ENCODE measurements at regions not wholly inside any gene's neighbourhood (a gene's known extent, or its start where the extent isn't known, plus 50 kb on each side); places are given as distances from the start of the nearest gene placed in this dataset.

GRCh38 chr1:232464325-232464724 lies 165.6 kb downstream of the SIPA1L2 start:
- Mint-ChIP-seq H3K27me3 (no peaks in the 10 kb centered on the region), H3K27ac (no peak overlapping the region), H3K4me1 (peaks cover 5% of the 10 kb centered on the region), H3K36me3 (peaks cover 3% of the 10 kb centered on the region), H3K9me3 (no peaks in the 10 kb centered on the region), H3K4me3 (no peak overlapping the region)
- no peak for DNase-seq

GRCh38 chr1:232463225-232463624 lies 166.7 kb downstream of the SIPA1L2 start:
- H3K36me3 Mint-ChIP-seq = peaks cover 3% of the 10 kb centered on the region
- H3K4me3 Mint-ChIP-seq = no peak overlapping the region
- no peaks in the 10 kb centered on the region for H3K27me3 Mint-ChIP-seq
- no peak for DNase-seq
- H3K4me1 Mint-ChIP-seq = peaks cover 5% of the 10 kb centered on the region
- no peak overlapping the region for H3K27ac Mint-ChIP-seq
- no peaks in the 10 kb centered on the region for H3K9me3 Mint-ChIP-seq

DNA sequence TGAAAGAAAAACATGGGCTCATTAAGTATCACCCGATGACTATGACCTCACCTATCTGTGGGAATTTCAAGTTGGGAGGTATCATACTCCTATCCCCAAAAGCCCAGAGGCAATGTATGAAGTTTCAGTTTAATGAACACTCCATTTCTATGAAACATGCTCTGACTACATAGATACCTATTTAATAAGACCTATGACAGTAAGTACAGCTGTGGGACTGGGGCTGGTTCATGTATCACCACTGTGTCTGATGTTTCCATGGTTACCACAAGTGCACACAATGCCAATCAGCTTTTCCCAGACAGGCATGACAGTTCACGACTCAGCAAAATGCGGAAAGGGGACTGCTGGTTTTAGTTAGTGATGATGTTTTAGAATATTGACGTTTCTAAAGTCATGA lies 167.7 kb downstream of the SIPA1L2 start:
- Mint-ChIP-seq H3K4me3 (no peak overlapping the region), H3K9me3 (no peaks in the 10 kb centered on the region), H3K27me3 (no peaks in the 10 kb centered on the region), H3K4me1 (peaks cover under 1% of the 10 kb centered on the region), H3K27ac (no peak overlapping the region), H3K36me3 (peaks cover 3% of the 10 kb centered on the region)
- DNase-seq = no peak

- Mint-ChIP-seq H3K27me3 (no peaks in the 10 kb centered on the region), H3K9me3 (no peaks in the 10 kb centered on the region), H3K27ac (no peak overlapping the region), H3K4me1 (no peaks in the 10 kb centered on the region), H3K36me3 (no peaks in the 10 kb centered on the region), H3K4me3 (no peak overlapping the region)
- DNase-seq = no peak
Observed at GRCh38 chr1:232459826-232460225, 170.1 kb downstream of the SIPA1L2 start.

GRCh38 chr1:232459087-232459486 lies 170.8 kb downstream of the SIPA1L2 start:
- Mint-ChIP-seq H3K27ac (no peak overlapping the region), H3K4me3 (no peak overlapping the region), H3K27me3 (no peaks in the 10 kb centered on the region), H3K9me3 (no peaks in the 10 kb centered on the region), H3K36me3 (no peaks in the 10 kb centered on the region), H3K4me1 (no peaks in the 10 kb centered on the region)
- DNase-seq = no peak

DNA sequence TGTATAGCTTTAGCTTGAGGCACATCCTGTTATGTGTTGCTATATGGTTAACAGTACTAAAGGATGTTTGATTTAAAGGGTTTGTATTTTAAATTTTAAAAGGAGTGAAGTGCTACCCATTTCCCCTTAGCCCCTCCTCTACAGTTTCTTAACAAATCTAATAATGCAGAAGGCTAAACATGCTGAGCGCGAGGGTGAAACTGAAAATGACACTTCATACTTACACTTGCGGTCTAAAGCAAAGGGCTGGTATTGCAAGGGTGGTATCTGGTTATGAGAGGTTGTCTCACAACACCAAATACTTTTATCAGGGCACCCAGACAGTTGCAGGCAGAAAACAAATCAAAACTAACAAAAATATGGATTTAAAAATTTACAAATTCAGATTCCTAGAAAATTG lies 172.3 kb downstream of the SIPA1L2 start:
- no peak overlapping the region for H3K4me3 Mint-ChIP-seq
- H3K27me3 Mint-ChIP-seq = no peaks in the 10 kb centered on the region
- H3K27ac Mint-ChIP-seq = no peak overlapping the region
- no peaks in the 10 kb centered on the region for H3K9me3 Mint-ChIP-seq
- H3K36me3 Mint-ChIP-seq = no peaks in the 10 kb centered on the region
- DNase-seq = no peak
- H3K4me1 Mint-ChIP-seq = no peaks in the 10 kb centered on the region

DNA sequence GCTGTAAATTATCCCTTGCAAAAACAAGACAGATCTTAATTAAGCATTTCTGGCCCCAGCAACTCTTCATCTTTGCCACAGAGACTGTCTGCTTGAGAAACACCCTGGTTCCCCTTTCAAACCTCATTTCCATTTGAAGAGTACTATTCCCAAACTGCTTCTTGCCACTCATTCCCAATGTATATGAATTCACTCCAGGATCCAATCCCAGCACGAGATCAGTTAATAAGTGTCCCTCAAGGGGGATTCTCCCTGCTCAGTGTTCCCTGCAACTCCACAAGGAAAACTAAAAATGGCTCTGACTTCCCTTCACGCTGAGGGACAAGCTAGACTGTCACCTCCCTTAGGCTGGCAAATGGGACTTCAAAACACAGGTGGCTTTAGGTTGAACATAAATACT lies 173.2 kb downstream of the SIPA1L2 start:
- DNase-seq = no peak
- H3K4me1 Mint-ChIP-seq = no peaks in the 10 kb centered on the region
- no peaks in the 10 kb centered on the region for H3K27me3 Mint-ChIP-seq
- no peaks in the 10 kb centered on the region for H3K36me3 Mint-ChIP-seq
- no peak overlapping the region for H3K4me3 Mint-ChIP-seq
- no peaks in the 10 kb centered on the region for H3K9me3 Mint-ChIP-seq
- H3K27ac Mint-ChIP-seq = no peak overlapping the region

DNA sequence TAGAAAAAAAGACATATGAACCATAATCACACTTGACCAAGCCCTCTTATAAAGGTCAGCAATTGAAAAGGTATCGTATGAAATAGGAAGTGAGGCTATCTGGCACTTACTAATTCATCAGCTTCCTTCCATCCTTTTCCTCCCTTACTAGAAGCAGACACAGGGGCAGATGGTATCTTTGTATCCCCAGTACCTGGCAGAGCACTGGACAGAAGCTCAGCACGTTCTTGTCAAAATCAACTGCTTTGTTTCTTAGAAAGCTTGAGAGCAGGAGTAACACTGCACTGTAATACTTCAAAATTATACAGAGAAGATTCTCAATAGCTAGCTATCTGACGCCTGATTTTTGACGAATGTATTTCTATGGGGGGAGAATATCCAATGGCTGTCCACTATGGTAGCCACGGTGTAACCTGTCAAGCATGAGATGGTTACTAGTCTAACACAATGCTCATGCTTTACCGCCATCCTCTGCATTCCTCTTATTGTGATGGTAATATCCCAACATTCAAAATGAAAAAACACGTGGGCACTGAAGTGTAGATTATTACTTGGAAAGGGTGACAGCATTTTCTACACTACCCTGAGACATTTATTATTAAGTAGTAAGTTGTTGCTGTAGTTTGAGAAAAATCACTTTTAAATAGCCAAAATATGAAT lies 175.6 kb downstream of the SIPA1L2 start:
- Mint-ChIP-seq H3K9me3 (no peaks in the 10 kb centered on the region), H3K27me3 (no peaks in the 10 kb centered on the region), H3K4me1 (no peaks in the 10 kb centered on the region), H3K36me3 (no peaks in the 10 kb centered on the region), H3K4me3 (no peak overlapping the region), H3K27ac (no peak overlapping the region)
- no peak for DNase-seq

GRCh38 chr1:232452736-232453440 lies 177.0 kb downstream of the SIPA1L2 start:
- H3K27me3 Mint-ChIP-seq = no peaks in the 10 kb centered on the region
- DNase-seq = no peak
- no peak overlapping the region for H3K4me3 Mint-ChIP-seq
- H3K36me3 Mint-ChIP-seq = no peaks in the 10 kb centered on the region
- H3K4me1 Mint-ChIP-seq = no peaks in the 10 kb centered on the region
- H3K27ac Mint-ChIP-seq = no peak overlapping the region
- H3K9me3 Mint-ChIP-seq = no peaks in the 10 kb centered on the region

GRCh38 chr1:232452117-232452516 lies 177.8 kb downstream of the SIPA1L2 start:
- no peak overlapping the region for H3K4me3 Mint-ChIP-seq
- H3K4me1 Mint-ChIP-seq = no peaks in the 10 kb centered on the region
- H3K27ac Mint-ChIP-seq = no peak overlapping the region
- no peaks in the 10 kb centered on the region for H3K9me3 Mint-ChIP-seq
- DNase-seq = no peak
- H3K36me3 Mint-ChIP-seq = no peaks in the 10 kb centered on the region
- H3K27me3 Mint-ChIP-seq = no peaks in the 10 kb centered on the region

DNA sequence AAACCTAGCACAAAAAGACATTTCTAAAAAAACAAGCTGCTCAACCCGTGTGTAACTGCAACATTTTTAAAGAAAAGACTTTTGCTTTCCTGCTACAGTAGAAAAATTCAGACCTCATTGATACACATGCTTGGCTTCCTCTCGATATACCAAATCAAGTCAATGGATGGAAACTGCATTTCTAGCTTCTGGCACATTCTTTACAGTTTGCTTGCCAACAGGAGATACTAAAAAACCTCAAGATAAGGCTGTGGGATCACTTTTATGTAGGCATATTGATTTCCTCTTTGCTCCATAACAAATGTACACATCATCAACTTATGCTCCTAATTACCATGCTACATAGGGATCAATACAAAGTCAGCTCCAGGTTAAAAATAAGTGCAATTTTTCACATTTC lies 178.4 kb downstream of the SIPA1L2 start:
- DNase-seq = no peak
- H3K9me3 Mint-ChIP-seq = no peaks in the 10 kb centered on the region
- no peak overlapping the region for H3K27ac Mint-ChIP-seq
- no peak overlapping the region for H3K4me3 Mint-ChIP-seq
- no peaks in the 10 kb centered on the region for H3K4me1 Mint-ChIP-seq
- no peaks in the 10 kb centered on the region for H3K36me3 Mint-ChIP-seq
- no peaks in the 10 kb centered on the region for H3K27me3 Mint-ChIP-seq

DNA sequence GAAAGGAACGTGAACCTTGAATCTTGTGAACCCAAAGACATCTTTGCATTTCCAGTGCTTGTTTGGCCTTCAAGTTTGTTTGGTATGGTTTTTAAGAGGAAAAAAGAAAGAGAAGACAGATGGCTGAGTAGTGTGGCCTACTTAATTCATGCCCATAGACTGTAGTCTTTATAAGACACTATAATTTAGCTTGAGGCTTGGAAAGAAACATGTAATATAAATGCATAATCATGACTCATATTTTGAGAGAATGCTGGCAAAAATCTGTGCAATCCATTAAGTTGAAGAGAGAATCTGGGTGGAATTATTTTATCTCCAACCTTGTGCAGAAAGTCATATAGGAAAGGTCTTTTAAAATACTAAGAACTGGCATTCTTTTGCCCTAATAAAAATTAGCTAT lies 179.3 kb downstream of the SIPA1L2 start:
- Mint-ChIP-seq H3K9me3 (no peaks in the 10 kb centered on the region), H3K36me3 (no peaks in the 10 kb centered on the region), H3K4me3 (no peak overlapping the region), H3K27ac (no peak overlapping the region), H3K4me1 (no peaks in the 10 kb centered on the region), H3K27me3 (no peaks in the 10 kb centered on the region)
- DNase-seq = no peak

DNA sequence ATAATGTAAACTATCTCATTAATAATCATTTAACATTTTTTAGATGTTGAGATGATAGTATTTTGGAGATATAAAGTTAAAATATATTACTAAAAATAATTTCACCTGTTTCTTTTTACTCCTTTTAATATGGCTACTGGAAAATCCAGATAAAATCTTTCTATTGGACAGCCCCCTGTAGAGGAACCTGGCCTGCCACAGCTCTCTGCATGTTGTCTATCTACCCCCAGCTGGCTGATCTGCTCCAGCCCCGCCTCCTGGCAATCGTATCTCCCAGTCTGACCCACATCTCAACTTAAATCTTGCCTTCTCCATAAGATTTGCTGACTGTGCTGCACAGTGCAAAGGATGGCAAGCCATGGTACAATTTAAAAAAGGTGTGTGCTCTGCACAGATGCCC lies 182.8 kb downstream of the SIPA1L2 start:
- Mint-ChIP-seq H3K27ac (no peak overlapping the region), H3K4me1 (no peaks in the 10 kb centered on the region), H3K27me3 (no peaks in the 10 kb centered on the region)

GRCh38 chr1:232445361-232446106 lies 184.4 kb downstream of the SIPA1L2 start:
- H3K27ac Mint-ChIP-seq = no peak overlapping the region
- DNase-seq = no peak
- no peaks in the 10 kb centered on the region for H3K9me3 Mint-ChIP-seq
- no peaks in the 10 kb centered on the region for H3K36me3 Mint-ChIP-seq
- peaks cover 1% of the 10 kb centered on the region for H3K4me1 Mint-ChIP-seq
- no peak overlapping the region for H3K4me3 Mint-ChIP-seq
- H3K27me3 Mint-ChIP-seq = no peaks in the 10 kb centered on the region

More for the DNA sequence above, 182.8 kb downstream of the SIPA1L2 start:
- Mint-ChIP-seq H3K9me3 (no peaks in the 10 kb centered on the region), H3K4me3 (no peak overlapping the region), H3K36me3 (no peaks in the 10 kb centered on the region)
- no peak for DNase-seq

DNA sequence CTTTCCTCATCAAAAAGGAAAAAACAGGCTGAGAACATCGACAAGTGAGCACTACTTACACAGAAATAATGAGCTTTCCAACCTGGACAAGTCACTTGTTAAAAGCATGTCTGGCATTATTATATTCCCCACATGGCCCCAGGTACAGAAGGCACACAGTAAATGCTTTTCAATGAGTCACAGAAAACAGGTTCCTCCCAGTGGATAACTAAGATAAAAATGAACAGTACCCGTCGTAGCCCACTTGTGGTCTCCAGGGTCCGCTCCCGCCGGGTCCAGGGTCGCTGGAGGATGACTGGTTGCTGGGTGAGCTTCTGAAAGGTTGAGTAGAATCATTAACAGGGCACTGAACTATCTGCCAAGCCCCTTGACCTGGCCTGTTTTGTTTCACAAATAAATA lies 186.6 kb downstream of the SIPA1L2 start:
- Mint-ChIP-seq H3K36me3 (no peaks in the 10 kb centered on the region), H3K27ac (no peak overlapping the region), H3K4me3 (no peak overlapping the region)

GRCh38 chr1:232441036-232441411 lies 188.9 kb downstream of the SIPA1L2 start:
- Mint-ChIP-seq H3K9me3 (no peaks in the 10 kb centered on the region), H3K36me3 (no peaks in the 10 kb centered on the region)

More for the DNA sequence above, 186.6 kb downstream of the SIPA1L2 start:
- DNase-seq = no peak
- H3K4me1 Mint-ChIP-seq = peaks cover 5% of the 10 kb centered on the region
- no peaks in the 10 kb centered on the region for H3K9me3 Mint-ChIP-seq
- H3K27me3 Mint-ChIP-seq = no peaks in the 10 kb centered on the region

More at GRCh38 chr1:232441036-232441411, 188.9 kb downstream of the SIPA1L2 start:
- H3K27ac Mint-ChIP-seq = no peak overlapping the region
- H3K4me3 Mint-ChIP-seq = no peak overlapping the region
- DNase-seq = no peak
- peaks cover 5% of the 10 kb centered on the region for H3K4me1 Mint-ChIP-seq
- H3K27me3 Mint-ChIP-seq = no peaks in the 10 kb centered on the region

Measured in activated naive CD8-positive, alpha-beta T cell treated with anti-CD3 and anti-CD28 coated beads for 36 hours (primary cell).